PFSK-1 (cell line): ENCODE measurements at regions not wholly inside any gene's neighbourhood (a gene's known extent, or its start where the extent isn't known, plus 50 kb on each side); places are given as distances from the start of the nearest gene placed in this dataset.

Experiments used
- FOXP2 ChIP-seq: optimal IDR thresholded peaks from 2 replicates; pipeline ENCODE3; 2011; ENCODE audit warnings: borderline replicate concordance, control low read depth, inconsistent platforms; ENCODE audit not compliant: insufficient read depth; ENCODE audit errors: extremely low read length, extremely low read depth
- POLR2AphosphoS5 ChIP-seq: IDR thresholded peaks from 2 replicates; pipeline ENCODE4 v1.6.1; 2012; ENCODE audit warnings: low read depth, mild to moderate bottlenecking, control low read depth, low read length, moderate library complexity
- SIN3A ChIP-seq: IDR thresholded peaks from 2 replicates; pipeline ENCODE4 v1.6.1; 2012; ENCODE audit warnings: mild to moderate bottlenecking, low read length, moderate library complexity, borderline replicate concordance; ENCODE audit not compliant: insufficient read depth
- TAF1 ChIP-seq: IDR thresholded peaks from 2 replicates; pipeline ENCODE4 v1.6.1; 2012; ENCODE audit warnings: low read length, control low read depth, borderline replicate concordance; ENCODE audit not compliant: insufficient read depth
- TF ChIP-seq, protein P1 (sequence below), 2 experiments: IDR thresholded peaks; 2 replicates each; pipeline versions ENCODE4 v1.6.1 to v1.8.0; 2011 to 2012; ENCODE audit warnings: low read depth in 2 of 2, low read length in 2 of 2, control low read depth in 1 of 2, inconsistent platforms in 1 of 2, mild to moderate bottlenecking in 1 of 2, moderate library complexity in 1 of 2; ENCODE audit not compliant: insufficient read depth in 1 of 2

DNA sequence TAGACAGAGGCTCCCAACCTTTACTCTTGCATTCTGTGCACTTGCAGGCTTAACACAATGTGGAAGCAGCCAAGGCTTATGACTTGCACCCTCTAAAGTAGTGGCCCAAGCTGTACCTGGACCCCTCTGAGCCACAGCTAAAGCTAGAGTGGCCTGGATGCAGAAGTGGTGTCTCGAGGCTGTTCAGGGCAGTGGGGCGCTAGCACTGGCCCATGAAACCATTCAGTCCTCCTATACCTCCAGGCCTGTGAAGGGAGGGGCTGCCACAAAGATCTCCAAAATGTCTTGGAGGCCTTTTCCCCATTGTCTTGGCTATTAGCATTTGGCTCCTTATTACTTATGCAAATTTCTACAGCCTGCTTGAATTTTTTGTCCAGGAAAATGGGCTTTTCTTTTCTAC is 207.7 kb downstream of the OSR1 start:
- TF ChIP-seq SIN3A (no peak), POLR2AphosphoS5 (no peak), FOXP2 (no peak), TAF1 (no peak)
- TF ChIP-seq, protein P1, sequence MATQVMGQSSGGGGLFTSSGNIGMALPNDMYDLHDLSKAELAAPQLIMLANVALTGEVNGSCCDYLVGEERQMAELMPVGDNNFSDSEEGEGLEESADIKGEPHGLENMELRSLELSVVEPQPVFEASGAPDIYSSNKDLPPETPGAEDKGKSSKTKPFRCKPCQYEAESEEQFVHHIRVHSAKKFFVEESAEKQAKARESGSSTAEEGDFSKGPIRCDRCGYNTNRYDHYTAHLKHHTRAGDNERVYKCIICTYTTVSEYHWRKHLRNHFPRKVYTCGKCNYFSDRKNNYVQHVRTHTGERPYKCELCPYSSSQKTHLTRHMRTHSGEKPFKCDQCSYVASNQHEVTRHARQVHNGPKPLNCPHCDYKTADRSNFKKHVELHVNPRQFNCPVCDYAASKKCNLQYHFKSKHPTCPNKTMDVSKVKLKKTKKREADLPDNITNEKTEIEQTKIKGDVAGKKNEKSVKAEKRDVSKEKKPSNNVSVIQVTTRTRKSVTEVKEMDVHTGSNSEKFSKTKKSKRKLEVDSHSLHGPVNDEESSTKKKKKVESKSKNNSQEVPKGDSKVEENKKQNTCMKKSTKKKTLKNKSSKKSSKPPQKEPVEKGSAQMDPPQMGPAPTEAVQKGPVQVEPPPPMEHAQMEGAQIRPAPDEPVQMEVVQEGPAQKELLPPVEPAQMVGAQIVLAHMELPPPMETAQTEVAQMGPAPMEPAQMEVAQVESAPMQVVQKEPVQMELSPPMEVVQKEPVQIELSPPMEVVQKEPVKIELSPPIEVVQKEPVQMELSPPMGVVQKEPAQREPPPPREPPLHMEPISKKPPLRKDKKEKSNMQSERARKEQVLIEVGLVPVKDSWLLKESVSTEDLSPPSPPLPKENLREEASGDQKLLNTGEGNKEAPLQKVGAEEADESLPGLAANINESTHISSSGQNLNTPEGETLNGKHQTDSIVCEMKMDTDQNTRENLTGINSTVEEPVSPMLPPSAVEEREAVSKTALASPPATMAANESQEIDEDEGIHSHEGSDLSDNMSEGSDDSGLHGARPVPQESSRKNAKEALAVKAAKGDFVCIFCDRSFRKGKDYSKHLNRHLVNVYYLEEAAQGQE (IDR thresholded peaks at IDR 0.05; ENCODE audit: insufficient read depth in 1 of 2, low read depth in 2 of 2, low read length in 2 of 2) = no peak

DNA sequence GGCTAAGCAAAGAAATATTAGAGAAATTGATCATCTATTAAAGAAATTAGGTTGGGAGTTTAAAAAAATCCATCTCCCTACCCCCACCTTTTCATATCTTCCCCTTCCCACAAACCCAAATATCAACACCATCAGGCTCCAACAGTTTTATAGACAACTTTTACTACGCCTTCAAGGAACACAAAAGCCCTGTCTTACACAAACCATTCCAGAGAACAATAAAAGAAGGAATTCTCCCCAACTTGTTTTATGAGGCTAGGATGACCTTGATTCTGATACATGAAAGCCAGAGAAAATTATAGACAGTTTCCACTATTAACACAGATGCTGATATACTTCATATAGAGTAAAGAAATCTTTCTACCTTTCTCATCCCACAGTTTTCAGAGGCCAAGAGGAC is 211.6 kb downstream of the OSR1 start:
- no peak for TF ChIP-seq POLR2AphosphoS5

DNA sequence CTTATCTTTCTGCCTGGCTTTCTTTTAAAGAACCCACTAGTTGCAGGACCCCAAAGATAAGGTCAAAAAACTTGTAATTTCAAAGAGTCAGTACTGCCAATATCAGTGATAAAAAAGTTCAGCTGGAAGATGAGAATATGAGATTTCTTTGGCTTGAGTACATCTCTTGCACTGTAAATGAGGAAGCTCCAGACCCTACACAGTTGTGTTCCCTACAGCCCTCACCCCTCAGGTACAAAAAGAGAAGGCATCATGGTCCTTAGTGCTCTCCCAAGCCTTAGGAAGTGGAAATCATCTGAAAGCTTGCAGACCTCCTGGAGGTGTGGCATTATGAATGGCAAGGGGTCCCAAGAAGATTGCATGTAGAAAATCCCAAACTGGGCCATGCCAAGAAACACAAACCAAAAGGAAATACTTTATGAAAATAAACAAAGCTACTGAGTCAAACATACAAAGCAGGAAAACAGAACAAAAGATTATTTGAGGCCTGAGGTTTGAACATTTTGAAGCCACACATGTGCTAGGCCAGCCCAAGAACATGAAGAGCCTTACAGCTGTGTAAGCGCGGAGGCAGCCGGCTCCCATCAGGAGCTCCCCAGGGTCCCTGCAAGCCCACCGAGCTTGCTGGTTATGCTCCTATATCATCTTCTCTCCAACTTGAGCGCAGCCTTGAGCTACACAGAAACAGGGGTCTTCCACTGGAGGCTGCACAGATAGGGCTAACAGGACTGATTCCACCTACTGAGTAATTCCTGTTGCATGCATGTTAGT is 217.0 kb downstream of the OSR1 start:
- TF ChIP-seq POLR2AphosphoS5 (no peak), SIN3A (no peak), FOXP2 (no peak), TAF1 (no peak)
- TF ChIP-seq, protein P1 (IDR thresholded peaks at IDR 0.05; ENCODE audit: insufficient read depth in 1 of 2, low read depth in 2 of 2, low read length in 2 of 2) = no peak

DNA sequence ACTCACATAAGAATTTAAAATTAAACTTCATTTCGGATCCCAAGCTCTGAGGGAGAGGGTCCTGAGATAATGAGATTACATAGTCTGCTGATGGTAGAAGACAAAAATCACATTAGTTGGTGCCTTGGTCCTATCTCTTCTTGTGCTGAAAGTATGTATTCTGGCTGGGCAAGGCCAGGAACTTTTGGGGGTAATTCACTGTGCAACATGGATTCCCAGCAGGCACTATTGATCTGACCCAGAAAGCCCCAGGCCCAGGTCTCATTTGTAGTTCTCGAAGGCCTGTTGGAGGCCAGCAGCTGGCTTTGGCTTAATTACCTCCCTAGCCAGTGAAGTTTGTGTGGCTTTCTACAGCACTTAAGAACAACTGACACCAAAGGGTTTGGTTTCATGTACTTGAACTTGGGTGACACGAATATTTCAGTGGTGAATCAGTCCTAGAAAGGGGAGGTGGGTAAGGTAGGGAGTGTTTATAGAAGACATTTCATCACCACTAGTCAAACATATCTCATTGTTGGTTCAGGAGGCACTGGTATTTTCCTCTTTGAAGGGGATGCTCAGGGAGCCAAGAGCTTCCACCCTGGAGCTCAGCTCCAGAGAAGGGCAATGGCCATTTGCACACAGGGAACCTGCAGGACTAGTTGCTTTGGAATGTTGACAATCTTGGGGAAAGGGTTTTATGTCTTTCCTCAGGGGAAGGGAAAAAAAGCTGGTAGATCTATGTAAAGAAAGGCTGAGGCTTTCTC is 217.8 kb downstream of the OSR1 start:
- TF ChIP-seq SIN3A = no peak
- TF ChIP-seq, protein P1 (IDR thresholded peaks at IDR 0.05; ENCODE audit: insufficient read depth in 1 of 2, low read depth in 2 of 2, low read length in 2 of 2) = no peak
- TF ChIP-seq TAF1 = no peak
- TF ChIP-seq FOXP2 = no peak
- no peak for TF ChIP-seq POLR2AphosphoS5

DNA sequence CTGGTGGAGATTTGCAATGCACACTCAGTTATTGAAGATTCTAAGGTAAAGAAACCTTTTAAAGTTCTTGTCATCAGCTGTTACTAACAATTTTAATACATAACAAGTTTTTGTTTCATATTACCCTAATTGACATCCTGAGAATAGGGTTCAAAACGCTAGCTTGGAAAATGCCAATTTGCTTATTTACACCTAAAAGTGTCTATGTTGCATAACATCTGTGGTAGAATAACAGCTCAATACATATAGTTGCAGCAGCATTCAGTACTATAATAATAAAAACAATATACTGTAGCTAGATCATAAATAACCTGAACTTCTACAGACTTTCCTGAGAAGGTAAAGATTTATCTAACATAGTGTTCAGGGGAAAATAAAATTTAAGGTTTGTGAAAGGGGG is 219.0 kb downstream of the OSR1 start:
- TF ChIP-seq FOXP2 (no peak), POLR2AphosphoS5 (no peak), TAF1 (no peak), SIN3A (no peak)
- TF ChIP-seq, protein P1 (IDR thresholded peaks at IDR 0.05; ENCODE audit: insufficient read depth in 1 of 2, low read depth in 2 of 2, low read length in 2 of 2) = no peak
